Psoas muscle (tissue), 7 donors: ENCODE measurements at regions not wholly inside any gene's neighbourhood (a gene's known extent, or its start where the extent isn't known, plus 50 kb on each side); places are given as distances from the start of the nearest gene placed in this dataset.

Experiments
- ATAC-seq, 4 donors: fragments of 200-7000 bp; cut with Tn5 transposase; one replicate each; pipeline ENCODE4 v1.9.1; 2020; ENCODE audit warnings: moderate library complexity in 3 of 4, mild to moderate bottlenecking in 2 of 4
- DNase-seq, 2 donors: peaks; one replicate each; pipeline ENCODE4 v3.0.0-alpha.2; 2020
- H3K27ac ChIP-seq: fragments of 200-600 bp; one replicate; pipeline ENCODE4 v1.8.0; 2022
- H3K27me3 ChIP-seq, 3 donors: fragments of 200-600 bp in 1 of 3; one replicate each; pipeline versions ENCODE4 v1.6.1 to v1.8.0; 2013 to 2022; ENCODE audit warnings: low read length in 2 of 3, mild to moderate bottlenecking in 2 of 3, moderate library complexity in 1 of 3; ENCODE audit not compliant: insufficient read depth in 3 of 3
- H3K36me3 ChIP-seq, 2 donors: fragments of 200-600 bp in 1 of 2; one replicate each; pipeline versions ENCODE4 v1.6.1 to v1.8.0; 2013 to 2022; ENCODE audit warnings: low read depth in 1 of 2, mild to moderate bottlenecking in 1 of 2, moderate library complexity in 1 of 2; ENCODE audit not compliant: insufficient read depth in 1 of 2
- H3K4me1 ChIP-seq: fragments of 200-600 bp; one replicate; pipeline ENCODE4 v1.8.0; 2022
- H3K4me3 ChIP-seq: fragments of 200-600 bp; one replicate; pipeline ENCODE4 v1.8.0; 2022; ENCODE audit warnings: mild to moderate bottlenecking
- H3K9me3 ChIP-seq: fragments of 200-600 bp; one replicate; pipeline ENCODE4 v1.8.0; 2022
- WGBS, 3 donors: extraction: QIAGEN DNeasy Blood & Tissue Kit; methylation state at CpG; one replicate each; pipeline versions ENCODE4 v1.1.6 to v1.1.7; 2013; 5-methylcytosine and 5-hydroxymethylcytosine counted together
- intact Hi-C, 2 donors: fragments of 100-400 bp; cut with DNase I; formaldehyde crosslinking; loops; one replicate each; pipeline versions ENCODE4 v1.11.0 to v1.14.2; 2022
- TF ChIP-seq, protein P1 (sequence below): fragments of 200-600 bp; IDR thresholded peaks from one replicate; pipeline ENCODE4 v1.8.0; 2022; ENCODE audit warnings: antibody characterized with exemption
- donor health status: healthy with polysubstance abuse.
- donor health status: DM: no; HTN: no; CAD: no; lungs with moderate emphysema.
- donor health status: Bipolar disorder and iron deficiency.
- donor health status: healthy.
- donor health status: DM: yes; HTN: yes; CAD: no.
- donor health status: DM: no; HTN: no; CAD: no.
- donor health status: DM: yes; HTN: yes; CAD: no.

GRCh38 chrX:40360557-40360956 lies 220.2 kb upstream of the ATP6AP2 start:
- intact Hi-C loops: no loop called here
- TF ChIP-seq, protein P1, sequence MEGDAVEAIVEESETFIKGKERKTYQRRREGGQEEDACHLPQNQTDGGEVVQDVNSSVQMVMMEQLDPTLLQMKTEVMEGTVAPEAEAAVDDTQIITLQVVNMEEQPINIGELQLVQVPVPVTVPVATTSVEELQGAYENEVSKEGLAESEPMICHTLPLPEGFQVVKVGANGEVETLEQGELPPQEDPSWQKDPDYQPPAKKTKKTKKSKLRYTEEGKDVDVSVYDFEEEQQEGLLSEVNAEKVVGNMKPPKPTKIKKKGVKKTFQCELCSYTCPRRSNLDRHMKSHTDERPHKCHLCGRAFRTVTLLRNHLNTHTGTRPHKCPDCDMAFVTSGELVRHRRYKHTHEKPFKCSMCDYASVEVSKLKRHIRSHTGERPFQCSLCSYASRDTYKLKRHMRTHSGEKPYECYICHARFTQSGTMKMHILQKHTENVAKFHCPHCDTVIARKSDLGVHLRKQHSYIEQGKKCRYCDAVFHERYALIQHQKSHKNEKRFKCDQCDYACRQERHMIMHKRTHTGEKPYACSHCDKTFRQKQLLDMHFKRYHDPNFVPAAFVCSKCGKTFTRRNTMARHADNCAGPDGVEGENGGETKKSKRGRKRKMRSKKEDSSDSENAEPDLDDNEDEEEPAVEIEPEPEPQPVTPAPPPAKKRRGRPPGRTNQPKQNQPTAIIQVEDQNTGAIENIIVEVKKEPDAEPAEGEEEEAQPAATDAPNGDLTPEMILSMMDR: no peak

GRCh38 chrX:40359593-40359992 lies 221.2 kb upstream of the ATP6AP2 start:
- no peaks in the 10 kb centered on the region for H3K4me1 ChIP-seq
- WGBS, 3 donors: 90 to 96% (median 95%) methylated on average over 17 of the region's 17 CpGs
- H3K27me3 ChIP-seq: peaks cover 0 to 10% (median 0%) of the 10 kb centered on the region in 3 donors
- H3K9me3 ChIP-seq: no peaks in the 10 kb centered on the region
- TF ChIP-seq, protein P1: no peak
- DNase-seq (no peak), ATAC-seq (no peak)
- intact Hi-C loops: no loop called here
- no peak overlapping the region for H3K27ac ChIP-seq
- no peak overlapping the region for H3K4me3 ChIP-seq
- no peaks in the 10 kb centered on the region for H3K36me3 ChIP-seq

More at GRCh38 chrX:40360557-40360956, 220.2 kb upstream of the ATP6AP2 start:
- WGBS, 3 donors: 88 to 97% (median 93%) methylated on average over 17 to 24 of the region's 24 CpGs
- DNase-seq: no peak
- Histone ChIP-seq H3K27me3 (peaks cover 0 to 9% (median 0%) of the 10 kb centered on the region in 3 donors), H3K27ac (no peak overlapping the region), H3K9me3 (peaks cover 10% of the 10 kb centered on the region), H3K4me1 (no peaks in the 10 kb centered on the region), H3K36me3 (no peaks in the 10 kb centered on the region), H3K4me3 (no peak overlapping the region)
- no peak for ATAC-seq

GRCh38 chrX:40358994-40359393 lies 221.8 kb upstream of the ATP6AP2 start:
- TF ChIP-seq, protein P1: no peak
- peaks cover 0 to 13% (median 0%) of the 10 kb centered on the region in 3 donors for H3K27me3 ChIP-seq

DNA sequence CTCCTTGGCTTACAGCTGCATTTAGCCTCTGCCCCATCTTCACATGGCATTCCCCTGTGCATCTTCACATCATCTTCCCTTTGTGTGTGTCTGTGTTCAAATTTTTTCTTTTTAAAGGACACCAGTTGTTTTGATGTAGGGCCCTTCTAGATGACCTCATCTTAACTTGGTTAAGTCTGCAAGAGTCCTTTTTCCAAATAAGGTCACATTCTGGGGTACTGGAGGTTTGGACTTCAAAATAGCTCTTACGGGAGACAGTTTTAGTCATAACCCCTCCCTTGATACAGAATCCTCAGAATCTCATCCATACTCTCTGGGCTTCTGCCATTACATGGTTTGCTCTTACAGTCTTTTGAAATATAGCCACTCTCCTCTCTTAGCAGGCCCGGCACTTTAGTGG lies 231.5 kb upstream of the ATP6AP2 start:
- Histone ChIP-seq H3K27me3 (peaks cover 0 to 21% (median 0%) of the 10 kb centered on the region in 3 donors), H3K27ac (no peak overlapping the region), H3K4me1 (no peaks in the 10 kb centered on the region), H3K4me3 (no peak overlapping the region), H3K36me3 (no peaks in the 10 kb centered on the region), H3K9me3 (peaks cover 9% of the 10 kb centered on the region)
- intact Hi-C loops: no loop called here
- ATAC-seq (no peak), DNase-seq (no peak)
- TF ChIP-seq, protein P1: no peak
- WGBS, 3 donors: 77 to 84% (median 77%) methylated on average over 2 of the region's 2 CpGs

More at GRCh38 chrX:40358994-40359393, 221.8 kb upstream of the ATP6AP2 start:
- no peaks in the 10 kb centered on the region for H3K4me1 ChIP-seq
- WGBS, 3 donors: 94 to 98% (median 97%) methylated on average over 12 to 15 of the region's 15 CpGs
- no peak overlapping the region for H3K27ac ChIP-seq
- no peak overlapping the region for H3K4me3 ChIP-seq
- intact Hi-C loops: no loop called here
- no peak for DNase-seq
- no peak for ATAC-seq
- no peaks in the 10 kb centered on the region for H3K9me3 ChIP-seq
- no peaks in the 10 kb centered on the region for H3K36me3 ChIP-seq

DNA sequence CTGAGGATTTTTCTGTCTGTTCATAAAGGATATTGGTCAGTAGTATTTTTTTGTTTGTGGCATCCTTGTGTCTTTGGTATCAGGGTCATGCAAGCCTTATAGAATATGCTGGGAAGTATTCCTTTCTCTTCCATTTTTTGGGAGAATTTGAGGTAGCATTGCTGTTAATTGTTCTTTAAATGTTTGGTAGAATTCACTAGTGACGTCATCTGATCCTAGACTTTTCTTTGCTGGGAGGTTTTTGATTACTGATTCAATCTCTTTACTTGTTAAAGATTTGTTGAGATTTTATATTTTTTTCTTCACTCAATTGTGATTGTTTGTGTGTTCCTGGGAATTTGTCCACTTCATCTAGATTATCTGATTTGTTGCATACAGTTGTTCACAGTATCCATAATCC lies 234.4 kb upstream of the ATP6AP2 start:
- WGBS, 3 donors: 76 to 93% (median 88%) methylated on average over 1 of the region's 1 CpG
- TF ChIP-seq, protein P1: no peak
- no peaks in the 10 kb centered on the region for H3K36me3 ChIP-seq
- no peaks in the 10 kb centered on the region for H3K4me1 ChIP-seq
- H3K4me3 ChIP-seq: no peak overlapping the region
- ATAC-seq (no peak), DNase-seq (no peak)
- no peak overlapping the region for H3K27ac ChIP-seq
- peaks cover 0 to 18% (median 0%) of the 10 kb centered on the region in 3 donors for H3K27me3 ChIP-seq
- intact Hi-C loops: no loop called here
- peaks cover 9% of the 10 kb centered on the region for H3K9me3 ChIP-seq
